Hematopoietic multipotent progenitor cell treated with erythropoietin and hydrocortisone succinate and interleukin-3 and kit ligand, for 4 days (in vitro differentiated cells): ENCODE measurements at regions not wholly inside any gene's neighbourhood (a gene's known extent, or its start where the extent isn't known, plus 50 kb on each side); places are given as distances from the start of the nearest gene placed in this dataset.

Experiments
- DNase-seq: peaks from one replicate; pipeline ENCODE4 v3.0.0-alpha.2; 2015

DNA sequence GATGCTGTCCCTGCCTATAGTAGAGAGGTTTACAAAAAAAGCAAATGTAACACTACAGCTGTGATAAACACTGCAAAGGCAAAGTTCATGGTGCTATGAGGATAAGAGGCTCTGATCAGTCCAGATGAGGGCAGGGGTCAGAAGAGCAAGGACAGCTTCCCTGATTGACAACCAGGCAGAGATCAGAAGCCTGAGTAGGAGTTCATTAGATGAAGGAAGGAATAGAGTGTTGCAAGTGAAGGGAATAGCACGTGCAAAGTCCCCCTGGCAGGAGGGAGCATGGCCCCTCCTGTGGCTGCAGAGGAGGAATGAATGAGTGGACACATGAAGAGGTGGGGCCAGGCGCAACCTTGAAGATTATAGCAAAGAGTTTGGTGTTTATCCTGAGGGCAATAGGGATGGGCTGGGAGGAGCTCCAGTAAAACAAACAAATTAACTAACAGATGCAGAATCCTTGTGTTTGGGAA, 208.4 kb upstream of the IRX5 start:
- DNase-seq, result no peak

DNA sequence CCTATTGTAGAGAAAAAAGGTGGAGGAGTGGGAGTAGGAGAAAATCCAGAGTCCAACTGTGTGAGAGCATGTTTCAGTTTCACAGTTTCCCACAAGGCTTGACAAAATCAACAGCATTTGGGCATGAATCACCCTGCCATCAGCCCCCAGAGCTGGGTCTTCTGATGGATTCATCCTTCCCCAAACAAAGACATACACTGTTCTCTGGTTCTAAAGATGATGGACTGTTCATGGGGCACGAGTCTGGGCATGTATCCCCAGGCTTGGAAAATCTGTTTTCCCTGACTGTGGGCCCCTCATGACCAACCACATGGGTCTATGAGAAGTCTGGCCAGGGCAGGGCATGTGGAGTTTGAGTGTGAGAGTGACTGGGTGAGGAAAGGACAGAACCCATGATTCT, 210.4 kb upstream of the IRX5 start:
- no peak for DNase-seq

DNA sequence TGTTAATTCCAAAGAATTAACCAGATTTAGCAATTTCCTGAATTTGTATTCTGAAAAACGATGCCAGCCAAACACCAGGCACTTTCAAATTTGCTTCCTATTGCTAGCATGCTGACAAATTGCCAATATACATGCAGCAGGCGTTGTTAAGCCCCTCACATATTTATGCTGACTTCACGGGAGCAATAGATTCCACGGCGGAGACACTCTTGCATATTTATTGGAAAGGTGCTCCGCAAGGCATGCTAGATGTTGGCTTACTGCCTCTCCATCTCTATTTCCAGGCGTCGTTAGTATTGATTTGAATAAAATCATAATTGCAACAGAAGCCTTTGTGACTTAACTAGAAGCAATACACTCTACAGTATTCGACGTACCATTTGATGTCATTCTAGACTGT, 211.0 kb upstream of the IRX5 start:
- no peak for DNase-seq

DNA sequence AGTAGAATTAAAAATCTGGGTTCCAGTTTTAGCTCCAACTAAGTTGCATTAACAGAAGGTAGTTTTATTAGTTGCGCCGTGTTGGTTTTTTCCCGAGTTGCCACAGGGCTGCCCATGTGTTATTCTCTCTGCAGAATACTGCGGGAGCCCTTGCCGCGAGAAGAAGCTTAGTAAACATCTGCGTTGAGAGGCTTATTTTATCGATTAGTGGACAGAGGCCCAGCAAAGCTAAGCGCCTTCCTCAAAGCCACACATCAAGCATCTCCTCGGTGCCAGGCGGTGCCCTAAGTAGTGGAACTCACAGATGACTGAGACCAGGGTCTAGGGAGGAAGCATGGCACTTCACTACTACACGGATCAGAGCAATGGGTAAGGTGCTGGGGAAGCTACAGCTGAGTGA, 212.3 kb upstream of the IRX5 start:
- no peak for DNase-seq

DNA sequence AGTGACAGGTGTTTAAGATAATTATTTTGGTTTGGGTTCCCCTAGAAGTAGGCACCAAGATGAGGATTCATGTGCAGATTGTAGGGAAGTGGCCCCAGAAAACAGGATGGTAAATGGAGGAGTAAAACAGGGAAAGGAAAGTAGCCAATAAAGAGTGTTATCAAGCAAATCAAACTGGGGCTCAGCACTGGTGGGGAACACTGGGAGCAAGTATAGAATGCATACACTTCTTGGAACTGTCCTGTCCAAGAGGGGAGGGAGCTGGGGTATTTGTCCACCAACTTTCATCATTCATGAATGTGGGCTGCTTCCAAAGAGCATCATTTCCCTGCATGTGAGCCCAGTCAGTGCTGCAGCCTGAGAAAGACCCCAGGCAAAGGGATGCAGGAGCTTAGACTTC, 215.7 kb upstream of the IRX5 start:
- no peak for DNase-seq

DNA sequence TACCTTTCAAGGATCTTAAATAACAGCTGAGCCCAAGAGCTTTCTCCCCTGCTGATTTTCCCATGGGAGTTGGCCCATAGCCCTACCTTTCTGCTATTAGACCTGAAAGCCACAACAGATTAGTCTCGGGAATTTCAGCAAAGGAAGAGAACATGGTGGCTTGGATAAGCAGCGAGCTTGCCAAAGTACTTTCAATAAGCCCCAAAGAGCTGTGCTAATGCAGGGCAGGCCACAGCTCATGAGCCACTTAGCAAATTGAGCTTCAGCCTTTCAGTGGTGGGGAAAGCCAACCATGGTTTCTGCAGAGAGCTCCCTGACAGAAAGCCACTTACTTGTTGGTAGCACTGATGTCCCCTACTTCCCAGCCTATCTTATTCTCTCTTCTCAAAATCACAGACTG, 217.8 kb upstream of the IRX5 start:
- DNase-seq, result no peak

DNA sequence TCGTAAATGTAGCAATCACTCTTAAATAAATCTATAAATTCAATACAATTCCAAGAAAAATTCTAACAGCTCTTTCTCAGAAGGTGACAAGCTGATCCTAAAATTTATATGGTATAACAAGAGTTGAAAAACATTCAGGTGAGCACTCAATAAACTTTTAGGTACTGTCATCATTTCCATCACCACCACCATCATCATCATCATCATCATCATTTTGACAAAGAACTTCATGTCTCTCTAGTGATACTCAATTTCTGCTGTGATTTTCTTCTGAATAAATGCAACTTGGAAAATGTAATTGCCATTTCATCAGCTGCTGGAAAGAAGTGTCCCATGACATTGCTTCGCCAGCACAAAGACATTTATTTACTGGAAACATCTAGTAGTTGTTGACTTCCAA, 222.9 kb upstream of the IRX5 start:
- no peak for DNase-seq

DNA sequence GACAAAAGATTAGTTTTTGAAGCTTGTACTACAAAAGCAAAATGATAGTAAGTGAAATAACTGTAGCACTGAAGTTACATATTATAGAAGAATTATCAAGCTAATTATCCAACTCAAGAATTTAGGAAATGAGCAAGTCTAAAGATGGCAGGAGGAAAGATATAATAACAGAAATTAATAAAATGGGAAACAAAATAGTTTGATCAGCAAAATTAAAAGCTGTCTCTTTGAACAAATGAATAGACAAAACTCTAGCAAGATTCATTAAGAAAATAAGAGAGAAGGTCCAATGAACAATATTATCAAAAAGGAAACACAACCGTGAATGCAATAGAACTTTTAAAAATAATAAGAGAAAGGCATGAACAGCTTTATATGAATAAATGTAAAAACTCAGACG, 224.3 kb upstream of the IRX5 start:
- DNase-seq, result no peak

DNA sequence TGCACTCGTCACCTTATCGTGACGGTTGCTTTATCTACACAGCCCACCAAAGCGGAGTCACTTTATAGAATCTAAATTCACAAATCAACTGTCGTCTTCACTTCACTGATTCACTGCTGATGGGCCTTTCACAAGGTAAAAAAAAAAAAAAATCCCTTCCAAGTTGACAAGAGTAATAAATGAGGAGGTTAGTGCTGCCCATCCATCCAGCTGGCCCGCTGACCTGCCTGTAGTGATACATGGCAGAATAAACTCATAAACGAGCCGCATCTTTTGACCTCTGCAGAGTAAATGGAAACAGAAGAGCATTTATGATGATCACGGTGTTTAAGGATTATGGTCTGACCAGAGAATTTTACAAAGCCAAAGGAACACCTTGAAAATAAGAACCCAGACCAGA, 227.3 kb upstream of the IRX5 start:
- DNase-seq, result no peak

DNA sequence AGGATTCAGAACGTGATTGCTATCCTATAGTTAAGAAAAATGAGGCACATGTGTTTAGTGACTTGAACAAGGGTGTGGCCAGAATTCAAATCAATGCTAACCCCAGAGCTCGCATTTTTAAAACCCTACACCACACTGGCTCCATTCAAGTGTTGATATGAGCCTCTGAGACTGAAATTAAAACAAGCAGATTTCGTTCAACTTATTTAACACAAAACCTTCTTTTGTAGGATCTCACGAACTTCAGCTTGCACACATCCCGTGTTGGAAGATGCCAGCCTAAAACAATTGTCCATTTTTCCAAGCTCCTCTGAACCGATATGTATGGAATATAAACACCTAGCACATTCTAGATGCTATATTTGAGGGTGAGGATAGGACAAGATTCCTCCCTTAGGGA, 231.0 kb upstream of the IRX5 start:
- DNase-seq, result no peak

DNA sequence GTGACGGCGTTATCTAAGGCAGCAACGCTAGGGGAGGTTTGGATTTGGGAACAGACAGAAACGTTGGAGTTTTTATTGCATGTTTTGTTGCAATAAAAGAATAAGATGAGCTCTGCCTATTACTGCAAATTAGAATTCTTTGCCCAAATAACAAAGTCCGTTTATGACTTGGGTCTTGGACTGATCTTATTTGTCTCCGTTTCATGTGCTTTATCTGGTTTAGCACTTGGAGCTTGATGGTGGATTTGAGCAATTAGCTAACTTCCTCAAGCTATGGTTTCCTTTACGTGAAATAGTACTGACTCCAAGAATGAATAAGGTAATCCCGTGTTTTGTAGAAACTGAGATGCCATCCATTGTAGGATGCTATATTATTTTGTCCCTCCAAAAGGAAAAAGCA, 233.0 kb upstream of the IRX5 start:
- no peak for DNase-seq

DNA sequence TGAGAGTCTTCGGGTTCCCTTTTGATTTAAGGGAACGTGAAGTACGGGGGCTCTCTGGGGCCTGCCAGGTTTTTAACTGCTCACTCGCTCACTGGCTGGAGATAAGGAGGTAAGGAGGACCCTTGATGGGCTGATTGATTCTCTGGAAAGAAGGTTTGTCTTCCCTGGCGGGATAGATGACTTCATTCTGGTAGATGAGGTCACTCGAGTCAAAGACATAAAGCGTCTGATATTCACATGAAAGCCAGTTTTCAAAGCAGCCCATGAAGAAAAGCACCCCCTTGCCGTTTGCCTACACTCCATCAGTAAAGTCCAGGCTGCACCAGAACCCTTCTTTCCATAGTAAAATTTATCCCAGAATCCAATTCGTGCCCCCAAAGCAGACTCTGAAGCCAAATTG, 233.7 kb upstream of the IRX5 start:
- DNase-seq, result no peak

DNA sequence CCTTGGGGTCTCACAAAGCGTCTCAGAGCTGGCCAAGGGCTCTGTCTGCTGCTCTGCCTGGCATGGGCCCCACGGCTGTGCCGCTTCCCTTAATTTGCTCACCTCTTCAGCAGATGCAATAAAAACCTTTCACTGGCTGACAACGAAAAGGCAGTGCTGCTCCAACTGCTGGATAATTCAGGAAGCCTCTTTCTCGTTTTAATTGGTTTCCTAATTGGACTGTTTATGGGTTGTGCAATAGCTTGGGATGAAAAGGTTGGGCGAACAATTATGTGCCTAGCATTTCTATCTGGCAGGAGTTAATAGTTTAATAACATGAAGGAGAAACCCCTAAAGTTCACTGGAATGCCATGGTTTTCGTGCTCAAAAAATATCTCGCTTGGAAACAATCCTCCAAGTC, 234.1 kb upstream of the IRX5 start:
- DNase-seq, result no peak

DNA sequence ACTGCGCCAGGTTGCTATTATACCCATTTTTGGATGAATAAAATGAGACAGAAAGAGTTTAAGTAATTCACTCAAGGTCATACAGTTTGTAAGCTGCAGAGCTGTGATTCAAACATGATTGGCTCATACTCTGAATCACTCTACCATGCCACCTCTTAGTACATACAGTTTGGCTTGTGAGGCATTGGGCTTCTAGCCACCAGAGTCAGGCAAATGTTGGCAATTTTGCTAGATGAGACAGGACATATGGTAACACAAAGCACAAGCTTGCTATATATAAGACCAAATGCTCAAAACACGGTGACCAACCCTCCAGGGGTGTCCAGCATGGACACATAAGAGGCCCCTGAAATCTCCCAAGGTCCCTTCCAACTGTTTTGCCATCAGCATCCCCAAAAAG, 236.0 kb upstream of the IRX5 start:
- DNase-seq, result no peak

DNA sequence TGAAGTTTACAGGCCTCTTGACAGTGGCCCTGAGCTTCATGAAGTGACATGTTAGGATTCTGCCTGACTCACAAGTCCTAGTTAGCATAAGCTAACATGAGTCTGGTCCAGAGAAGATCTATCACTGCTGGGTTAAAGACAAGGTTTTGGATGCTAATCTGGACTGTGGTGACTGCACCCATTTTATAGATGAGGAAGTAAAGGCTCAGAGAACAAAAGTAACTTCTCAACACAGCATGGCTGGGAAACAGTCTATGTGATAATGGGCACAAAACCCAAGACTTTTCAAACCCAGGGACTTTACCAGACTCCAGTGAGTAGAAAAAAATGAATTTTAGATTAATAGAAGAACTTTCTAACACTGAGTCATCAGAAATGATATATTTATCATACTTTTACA, 236.8 kb upstream of the IRX5 start:
- DNase-seq, result no peak

DNA sequence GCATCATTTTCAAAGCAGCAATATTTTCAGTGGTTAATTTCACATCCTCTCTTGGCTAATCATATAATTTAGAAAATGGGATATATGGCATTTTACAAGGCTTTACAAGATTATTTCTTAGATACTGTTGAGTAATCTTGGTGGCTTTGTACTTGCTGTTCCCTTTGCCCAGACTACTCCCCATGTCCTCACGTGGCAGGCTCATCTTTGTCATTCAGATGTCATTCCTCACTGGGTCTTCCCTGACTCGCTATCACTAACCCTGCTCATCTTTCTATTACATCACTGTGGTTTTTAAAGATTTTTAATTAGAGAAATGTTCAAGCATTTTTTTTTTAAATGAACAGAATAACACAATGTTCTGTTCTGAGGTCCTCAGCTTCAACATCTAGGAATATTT, 240.0 kb upstream of the IRX5 start:
- DNase-seq, result no peak

DNA sequence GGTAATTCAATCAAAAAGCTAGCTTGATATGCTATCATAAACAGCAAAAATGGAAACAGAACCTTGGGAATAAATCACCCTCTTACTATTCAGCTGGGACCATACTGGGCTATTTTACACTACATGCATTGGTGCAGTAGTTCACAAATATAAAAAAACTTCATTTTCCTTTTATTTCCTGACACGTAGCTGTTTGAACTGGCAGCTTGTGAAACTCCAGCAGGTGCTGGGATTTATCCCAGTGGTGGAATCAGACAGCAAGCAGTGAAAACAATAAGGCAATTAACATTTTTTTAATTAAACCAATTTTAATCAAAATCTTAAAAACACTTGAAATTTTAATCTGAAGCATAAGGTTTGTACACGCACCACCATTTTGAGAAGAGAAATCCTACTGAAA, 240.4 kb upstream of the IRX5 start:
- no peak for DNase-seq

DNA sequence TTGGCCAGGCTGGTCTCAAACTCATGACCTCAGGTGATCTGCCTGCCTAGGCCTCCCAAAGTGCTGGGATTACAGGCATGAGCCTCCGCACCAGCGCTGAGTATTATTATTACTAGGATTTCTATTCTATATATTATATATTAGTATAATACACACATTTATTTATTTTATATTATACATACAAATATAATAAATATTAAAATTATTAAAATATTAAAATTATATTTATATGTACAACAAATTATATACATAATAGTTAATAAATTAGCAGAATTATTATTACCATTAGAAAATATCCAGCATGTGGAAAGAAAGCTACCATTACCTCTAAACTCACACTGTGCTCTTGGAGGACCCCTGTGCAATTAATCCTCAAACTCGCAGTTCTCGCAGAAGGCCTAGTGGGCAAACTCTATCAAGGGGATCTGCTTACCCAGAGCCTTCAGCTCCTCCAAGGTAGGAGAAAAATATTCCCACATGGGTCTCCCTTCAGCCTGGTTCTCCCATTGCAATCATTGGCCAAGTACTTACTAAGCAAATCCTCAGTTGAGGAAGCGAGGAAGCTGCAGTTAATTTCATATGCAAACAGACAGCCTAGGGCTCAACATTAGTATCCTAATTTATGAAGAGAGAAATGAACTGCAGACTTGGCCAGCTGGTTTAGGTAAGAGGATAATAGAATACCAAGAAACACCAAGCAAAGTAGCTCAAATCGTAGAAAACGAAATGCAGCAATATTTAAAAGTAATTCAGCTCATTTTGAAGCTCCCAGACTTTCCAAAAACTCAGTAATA, 241.4 kb upstream of the IRX5 start:
- no peak for DNase-seq

DNA sequence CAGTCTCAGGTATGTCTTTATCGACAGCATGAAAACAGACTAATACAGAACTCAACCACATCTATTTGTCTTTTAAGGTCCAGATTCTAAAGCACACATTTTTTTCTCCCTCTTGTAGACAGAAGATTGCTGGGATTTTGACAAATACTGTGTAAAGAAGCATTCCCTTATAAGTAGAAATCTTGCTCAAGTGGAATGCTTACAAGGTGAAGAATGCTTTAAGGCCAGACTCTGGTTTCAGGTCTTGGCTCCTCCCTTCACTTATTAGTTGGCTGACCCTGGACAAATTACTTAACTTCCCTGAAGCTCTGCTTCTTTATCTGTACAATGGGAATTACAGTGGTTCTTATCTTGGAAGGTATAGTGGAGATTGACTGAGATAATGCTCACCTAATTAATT, 242.3 kb upstream of the IRX5 start:
- DNase-seq, result no peak

DNA sequence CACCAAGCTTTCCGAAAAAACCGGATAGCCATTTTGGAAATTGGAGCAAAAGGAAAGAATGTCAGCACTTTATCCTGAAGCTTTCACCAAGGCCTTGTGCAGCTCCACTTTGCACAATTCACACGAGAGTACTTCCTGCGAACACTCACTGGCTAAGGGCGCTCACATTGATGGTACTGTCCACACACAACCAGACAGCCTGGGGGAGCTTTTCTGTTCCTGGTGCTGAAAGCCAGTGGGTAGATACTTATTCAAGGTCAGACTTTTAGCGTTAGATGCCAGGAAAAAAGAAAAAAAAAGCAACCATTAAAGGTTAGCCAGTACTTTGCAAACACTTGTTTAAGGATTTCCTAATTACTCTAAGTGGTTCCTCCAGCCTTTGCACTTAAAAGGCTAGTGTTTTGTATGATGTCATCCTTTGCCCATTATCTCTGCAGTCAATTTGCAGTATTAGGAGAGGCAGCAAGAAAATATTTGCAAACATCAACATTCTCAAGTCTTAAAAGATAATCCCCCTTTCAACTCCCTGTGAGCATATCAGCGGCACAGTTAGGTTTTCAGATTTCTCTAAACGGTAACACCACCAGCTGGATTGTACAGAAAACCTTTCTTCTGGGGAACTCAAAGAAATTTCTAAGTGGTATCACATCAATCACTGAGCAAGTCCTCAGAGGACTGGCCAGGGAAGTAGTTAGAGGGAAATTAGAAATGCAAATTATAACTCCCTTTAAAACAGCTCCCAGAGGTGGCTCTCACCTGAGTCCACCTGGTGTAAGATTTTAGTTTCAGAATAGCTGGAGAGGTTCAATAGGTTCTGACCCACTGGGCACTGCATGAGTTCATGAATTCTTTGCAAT, 243.4 kb upstream of the IRX5 start:
- no peak for DNase-seq

DNA sequence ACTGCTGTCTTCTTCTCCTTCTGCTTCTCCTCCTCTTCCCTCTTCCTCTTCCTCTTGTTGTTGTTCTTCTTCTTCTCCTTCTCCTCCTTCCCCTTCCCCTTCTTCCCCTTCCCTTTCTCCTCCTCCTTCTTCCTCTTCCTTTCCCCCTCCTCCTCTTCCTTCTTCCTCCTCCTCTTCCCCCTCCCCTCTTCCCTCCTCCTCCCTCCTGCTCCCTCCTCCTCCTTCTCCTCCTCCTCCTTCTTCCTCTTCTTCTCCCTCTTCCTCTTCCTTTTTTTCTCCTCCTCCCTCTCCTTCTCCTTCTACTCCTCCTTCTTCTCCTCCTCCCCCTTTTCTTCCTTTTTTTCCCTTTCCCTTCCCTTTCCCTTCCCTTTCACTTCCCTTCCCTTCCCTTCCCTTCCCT, 245.0 kb upstream of the IRX5 start:
- DNase-seq, result no peak

DNA sequence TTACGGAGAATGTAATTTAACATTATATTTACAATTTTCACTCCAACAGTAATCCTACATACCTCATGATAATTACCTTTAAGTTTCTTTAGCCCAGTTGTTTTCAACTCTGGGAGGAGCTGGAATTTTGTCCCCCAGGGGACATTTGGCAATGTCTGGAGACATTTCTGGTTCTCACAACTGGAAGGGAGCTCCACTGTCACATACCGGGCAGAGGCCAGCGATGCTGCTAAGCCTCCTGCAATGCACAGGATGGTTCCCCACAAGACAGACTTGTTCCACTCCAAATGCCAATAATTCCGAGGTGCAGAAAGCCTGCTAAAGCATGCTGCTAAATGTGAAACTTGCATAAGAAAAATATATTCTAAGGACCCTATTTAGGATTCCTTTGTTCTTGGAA, 251.1 kb upstream of the IRX5 start:
- no peak for DNase-seq

DNA sequence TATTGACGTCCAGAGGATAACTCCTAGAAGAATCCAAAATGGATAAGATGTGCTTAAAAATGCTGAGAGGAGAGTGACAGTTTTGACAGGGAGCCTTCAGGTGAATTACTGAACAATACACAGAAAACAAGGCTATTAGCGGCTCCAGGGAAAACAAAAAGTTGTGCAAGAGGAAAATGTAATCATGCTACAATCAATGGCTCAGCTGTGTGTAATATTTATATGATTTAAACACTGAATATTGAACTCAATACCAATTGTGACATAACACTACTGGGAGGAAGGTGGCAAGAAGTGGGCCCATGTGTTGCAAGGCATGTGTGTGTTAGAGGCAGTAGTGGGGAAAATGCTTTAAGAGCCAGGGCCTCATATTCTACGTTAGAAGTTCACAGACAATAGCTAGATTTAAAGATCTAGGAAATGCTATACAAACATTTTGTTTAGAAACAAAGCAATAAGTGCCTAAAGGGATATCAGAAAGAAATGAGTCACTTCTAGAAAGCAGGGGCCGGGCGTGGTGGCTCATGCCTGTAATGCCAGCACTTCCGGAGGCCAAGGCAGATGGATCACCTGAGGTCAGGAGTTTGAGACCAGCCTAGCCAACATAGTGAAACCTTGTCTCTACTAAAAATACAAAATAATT, 253.2 kb upstream of the IRX5 start:
- DNase-seq, result no peak

DNA sequence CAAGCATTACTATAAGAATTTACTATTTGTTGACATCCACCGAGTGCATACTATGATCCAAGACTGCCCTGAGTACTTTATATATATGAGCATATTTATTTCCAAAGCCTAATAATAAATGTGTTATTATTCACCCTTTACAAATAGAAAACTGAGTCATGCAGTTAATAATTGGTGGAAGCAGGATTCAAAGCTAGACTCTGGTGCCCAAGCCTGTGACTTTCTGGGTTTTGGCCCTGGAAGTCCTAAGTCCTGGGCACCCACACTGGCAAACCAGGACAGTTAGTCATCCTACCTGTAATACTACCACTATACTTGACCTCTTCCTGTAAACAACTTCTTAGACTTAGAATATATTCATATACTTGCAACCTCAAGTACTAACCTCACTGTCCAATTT, 257.4 kb upstream of the IRX5 start:
- DNase-seq, result no peak
